Fibroblast of pulmonary artery (primary cell): ENCODE measurements at regions not wholly inside any gene's neighbourhood (a gene's known extent, or its start where the extent isn't known, plus 50 kb on each side); places are given as distances from the start of the nearest gene placed in this dataset.

Source experiments
- DNase-seq: peaks from one replicate; pipeline ENCODE4 v3.0.0-alpha.2; 2010; ENCODE audit warnings: low read depth
- H3K4me3 ChIP-seq: replicated peaks from 2 replicates; pipeline ENCODE4 v1.5.1; 2011; ENCODE audit warnings: low read depth, mild to moderate bottlenecking, control low read depth, low read length, moderate library complexity
- TF ChIP-seq, protein P1 (sequence below): IDR thresholded peaks from 2 replicates; pipeline ENCODE4 v1.5.1; 2011; ENCODE audit warnings: mild to moderate bottlenecking, control low read depth, low read length, inconsistent platforms; ENCODE audit errors: missing control alignments

DNA sequence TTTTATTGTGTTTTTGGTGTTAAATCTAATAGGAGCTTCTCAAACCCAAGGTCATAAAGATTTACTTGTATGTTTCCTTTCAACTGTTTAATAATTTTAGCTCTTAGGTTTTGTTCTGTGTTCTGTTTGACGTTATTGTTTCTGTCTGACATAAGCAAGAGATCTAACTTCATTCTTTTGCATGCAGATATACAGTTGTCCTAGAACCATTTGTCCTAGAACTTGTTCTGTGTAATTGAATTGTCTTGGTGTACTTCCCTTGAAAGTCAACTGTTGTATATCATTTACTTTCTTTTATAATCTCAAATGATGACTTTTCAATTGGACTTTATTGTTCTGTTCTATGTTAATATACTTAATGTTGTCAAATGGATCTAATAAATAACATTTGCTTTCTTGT is 977.1 kb downstream of the FAT4 start:
- no peak for DNase-seq
- TF ChIP-seq, protein P1, sequence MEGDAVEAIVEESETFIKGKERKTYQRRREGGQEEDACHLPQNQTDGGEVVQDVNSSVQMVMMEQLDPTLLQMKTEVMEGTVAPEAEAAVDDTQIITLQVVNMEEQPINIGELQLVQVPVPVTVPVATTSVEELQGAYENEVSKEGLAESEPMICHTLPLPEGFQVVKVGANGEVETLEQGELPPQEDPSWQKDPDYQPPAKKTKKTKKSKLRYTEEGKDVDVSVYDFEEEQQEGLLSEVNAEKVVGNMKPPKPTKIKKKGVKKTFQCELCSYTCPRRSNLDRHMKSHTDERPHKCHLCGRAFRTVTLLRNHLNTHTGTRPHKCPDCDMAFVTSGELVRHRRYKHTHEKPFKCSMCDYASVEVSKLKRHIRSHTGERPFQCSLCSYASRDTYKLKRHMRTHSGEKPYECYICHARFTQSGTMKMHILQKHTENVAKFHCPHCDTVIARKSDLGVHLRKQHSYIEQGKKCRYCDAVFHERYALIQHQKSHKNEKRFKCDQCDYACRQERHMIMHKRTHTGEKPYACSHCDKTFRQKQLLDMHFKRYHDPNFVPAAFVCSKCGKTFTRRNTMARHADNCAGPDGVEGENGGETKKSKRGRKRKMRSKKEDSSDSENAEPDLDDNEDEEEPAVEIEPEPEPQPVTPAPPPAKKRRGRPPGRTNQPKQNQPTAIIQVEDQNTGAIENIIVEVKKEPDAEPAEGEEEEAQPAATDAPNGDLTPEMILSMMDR = no peak
- no peak overlapping the region for H3K4me3 ChIP-seq

DNA sequence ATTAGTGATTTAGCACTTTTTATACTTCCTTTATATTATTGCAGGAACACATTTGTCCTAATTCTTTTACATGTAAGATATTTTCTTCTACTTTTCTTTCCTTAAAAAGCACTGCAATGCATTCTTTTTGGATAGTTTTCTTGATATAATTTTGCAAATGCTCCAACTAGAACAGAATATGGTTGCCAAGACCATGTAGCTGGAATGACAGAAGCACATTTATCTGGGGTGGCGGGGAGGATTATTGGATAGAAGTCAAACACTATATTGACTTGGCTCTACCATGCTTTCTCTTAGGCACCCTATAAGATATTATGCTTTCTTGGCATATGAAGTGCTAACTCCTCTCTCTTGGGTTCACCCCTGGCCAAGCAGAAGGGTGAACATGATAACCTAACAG is 983.5 kb downstream of the FAT4 start:
- TF ChIP-seq, protein P1 = no peak
- no peak for DNase-seq
- H3K4me3 ChIP-seq = no peak overlapping the region

DNA sequence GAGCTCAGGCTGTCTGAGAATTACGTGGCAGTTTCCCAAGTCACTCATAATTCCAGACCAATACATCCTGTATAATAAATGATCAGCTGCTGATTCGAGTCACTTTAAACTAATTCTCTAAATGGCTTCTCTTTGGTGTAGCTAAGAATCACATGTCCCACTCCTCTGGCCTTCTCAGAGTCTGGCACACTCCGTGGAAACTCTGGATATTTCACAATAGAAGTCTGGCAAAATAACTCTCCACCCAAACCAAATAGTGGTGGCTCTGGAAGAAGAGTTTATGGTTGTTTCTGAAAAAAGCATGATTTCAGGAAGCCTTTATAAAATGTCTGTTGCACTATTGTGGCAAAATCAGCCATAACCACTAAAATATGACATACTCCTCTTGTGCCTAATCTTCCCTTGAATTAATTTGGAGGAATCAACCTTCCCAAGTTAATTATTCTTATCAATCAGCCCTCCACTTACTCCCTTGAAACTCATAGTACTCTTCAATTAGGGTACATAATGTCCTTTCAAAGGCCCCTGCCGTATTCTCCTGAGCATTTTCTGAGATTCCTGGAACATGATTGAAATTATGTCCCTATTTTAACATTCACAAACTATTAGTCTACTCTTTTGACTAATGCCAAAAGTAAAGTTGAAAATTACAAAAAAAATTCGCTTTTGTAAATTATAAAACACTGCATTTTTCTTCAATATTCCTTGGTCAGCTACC is 991.6 kb downstream of the FAT4 start:
- TF ChIP-seq, protein P1 = no peak
- DNase-seq = peak; percentile 28
- no peak overlapping the region for H3K4me3 ChIP-seq

DNA sequence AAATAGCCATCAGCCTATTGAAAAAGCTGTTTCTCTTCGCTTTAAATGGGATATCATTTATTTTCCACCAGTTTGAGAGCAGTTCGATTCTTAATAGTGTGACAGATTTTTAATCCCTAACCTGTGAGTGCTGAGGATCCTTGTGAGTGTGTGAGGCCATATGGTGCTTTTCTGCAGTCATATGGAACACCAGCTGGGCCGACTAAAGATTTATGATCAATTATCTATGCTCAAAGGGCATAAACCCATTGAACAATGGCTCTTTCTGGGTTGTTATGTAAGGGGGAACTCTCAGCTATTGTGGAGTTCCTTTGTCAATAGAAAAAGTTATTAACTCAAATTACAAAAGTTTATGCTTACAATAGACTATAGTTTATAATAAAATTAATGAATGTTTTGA is 1003.6 kb downstream of the FAT4 start:
- H3K4me3 ChIP-seq = no peak overlapping the region
- no peak for DNase-seq
- TF ChIP-seq, protein P1 = no peak

DNA sequence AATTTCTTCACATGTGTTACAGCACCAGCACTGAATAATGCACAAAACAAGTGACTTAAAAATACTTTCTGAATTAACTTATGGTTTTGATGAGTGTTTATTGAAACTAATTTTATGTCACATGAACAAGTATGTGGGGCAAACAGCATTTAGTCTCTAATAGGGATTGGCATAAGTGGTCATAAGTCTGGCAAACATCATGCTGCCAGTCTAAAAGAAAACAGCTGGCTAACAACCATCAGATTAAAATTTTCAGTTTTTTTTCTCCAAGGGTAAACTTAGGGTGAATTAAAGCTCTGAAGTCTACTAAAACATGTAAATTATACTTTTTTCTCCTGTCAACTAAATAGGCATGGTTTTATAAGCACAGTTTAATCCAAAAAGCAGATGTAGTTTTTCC is 1014.2 kb downstream of the FAT4 start:
- DNase-seq = no peak
- TF ChIP-seq, protein P1 = no peak
- no peak overlapping the region for H3K4me3 ChIP-seq

DNA sequence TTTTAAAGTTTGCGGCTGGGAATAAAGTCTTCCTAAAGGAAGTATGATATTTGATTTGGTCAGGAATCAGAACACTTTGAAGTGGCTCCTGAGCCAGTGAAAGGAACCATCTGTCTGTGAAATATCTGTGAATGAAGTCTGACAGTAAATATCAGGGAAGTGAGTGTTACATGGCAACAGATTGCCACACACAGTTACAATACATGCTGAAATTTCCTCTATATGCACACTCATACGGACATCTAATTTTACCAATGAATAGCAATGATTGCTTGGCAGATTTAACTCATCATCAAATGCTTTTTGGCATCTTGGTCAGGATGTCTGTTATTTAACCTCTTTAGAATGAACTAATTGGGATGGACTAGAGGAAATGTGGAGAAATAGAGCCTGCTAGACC is 1023.8 kb downstream of the FAT4 start:
- peak; percentile 5 for DNase-seq
- H3K4me3 ChIP-seq = no peak overlapping the region
- TF ChIP-seq, protein P1 = no peak

DNA sequence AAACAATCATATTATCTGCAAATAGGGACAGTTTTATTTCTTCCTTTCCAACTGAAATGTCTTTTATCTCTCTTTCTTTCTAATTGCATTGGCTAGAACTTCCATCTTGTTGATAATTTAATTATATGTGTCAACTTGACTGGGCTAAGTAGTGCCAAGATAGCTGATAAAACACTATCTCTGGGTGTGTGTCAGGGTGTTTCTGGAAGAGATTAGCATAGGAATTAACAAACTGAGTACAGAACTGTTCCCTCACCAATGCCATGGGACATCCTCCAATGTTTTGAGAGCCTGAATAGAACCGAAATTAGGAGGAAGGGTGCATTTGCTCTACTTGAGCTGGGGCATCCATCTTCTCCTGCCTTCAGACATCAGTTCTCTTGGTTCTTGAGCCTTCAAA is 1027.2 kb downstream of the FAT4 start:
- TF ChIP-seq, protein P1 = no peak
- H3K4me3 ChIP-seq = no peak overlapping the region
- DNase-seq = no peak
